ENCODE measurements at regions not wholly inside any gene's neighbourhood (a gene's known extent, or its start where the extent isn't known, plus 50 kb on each side); places are given as distances from the start of the nearest gene placed in this dataset.

GRCh38 chr2:105652014-105652796 is 92.5 kb upstream of the NCK2 start:
- TF ChIP-seq, protein P1, sequence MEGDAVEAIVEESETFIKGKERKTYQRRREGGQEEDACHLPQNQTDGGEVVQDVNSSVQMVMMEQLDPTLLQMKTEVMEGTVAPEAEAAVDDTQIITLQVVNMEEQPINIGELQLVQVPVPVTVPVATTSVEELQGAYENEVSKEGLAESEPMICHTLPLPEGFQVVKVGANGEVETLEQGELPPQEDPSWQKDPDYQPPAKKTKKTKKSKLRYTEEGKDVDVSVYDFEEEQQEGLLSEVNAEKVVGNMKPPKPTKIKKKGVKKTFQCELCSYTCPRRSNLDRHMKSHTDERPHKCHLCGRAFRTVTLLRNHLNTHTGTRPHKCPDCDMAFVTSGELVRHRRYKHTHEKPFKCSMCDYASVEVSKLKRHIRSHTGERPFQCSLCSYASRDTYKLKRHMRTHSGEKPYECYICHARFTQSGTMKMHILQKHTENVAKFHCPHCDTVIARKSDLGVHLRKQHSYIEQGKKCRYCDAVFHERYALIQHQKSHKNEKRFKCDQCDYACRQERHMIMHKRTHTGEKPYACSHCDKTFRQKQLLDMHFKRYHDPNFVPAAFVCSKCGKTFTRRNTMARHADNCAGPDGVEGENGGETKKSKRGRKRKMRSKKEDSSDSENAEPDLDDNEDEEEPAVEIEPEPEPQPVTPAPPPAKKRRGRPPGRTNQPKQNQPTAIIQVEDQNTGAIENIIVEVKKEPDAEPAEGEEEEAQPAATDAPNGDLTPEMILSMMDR (IDR thresholded peaks at IDR 0.05; ENCODE audit: low read depth, low read length, poor library complexity, severe bottlenecking) = no peak
- TF ChIP-seq EZH2phosphoT487 (IDR thresholded peaks at IDR 0.05; ENCODE audit: borderline replicate concordance, low read length) = no peak
- Histone ChIP-seq H3K4me3 (ENCODE audit: low read length) (no peak overlapping the region), H3K27me3 (ENCODE audit: control insufficient read depth, low read length) (0 out of 2 replicates have a peak, but pooled peaks cover 2% of the 10 kb centered on the region), H4K20me1 (ENCODE audit: control insufficient read depth, insufficient read depth, low read depth, low read length) (no peaks in the 10 kb centered on the region), H3K4me1 (ENCODE audit: control insufficient read depth, low read length) (no peaks in the 10 kb centered on the region), H3K4me2 (ENCODE audit: low read length) (no peak overlapping the region), H3K9me3 (ENCODE audit: control insufficient read depth, insufficient read depth, low read length) (peaks cover 3% of the 10 kb centered on the region; the same call in 1 of the 2 replicates), H3K36me3 (ENCODE audit: control insufficient read depth, low read length) (no peaks in the 10 kb centered on the region), H3K9me2 (replicated peaks; ENCODE audit: control insufficient read depth, low read length) (no peaks in the 10 kb centered on the region), H3K27ac (ENCODE audit: low read depth, low read length) (no peak overlapping the region), H3F3A (ENCODE audit: control insufficient read depth, insufficient read depth) (no peaks in the 10 kb centered on the region), H3K79me2 (ENCODE audit: control insufficient read depth, low read length) (no peaks in the 10 kb centered on the region)

- no peak overlapping the region for H3K4me2 ChIP-seq (ENCODE audit: low read length)
- no peaks in the 10 kb centered on the region for H4K20me1 ChIP-seq (ENCODE audit: control insufficient read depth, insufficient read depth, low read depth, low read length)
- no peaks in the 10 kb centered on the region for H3K9me2 ChIP-seq (replicated peaks; ENCODE audit: control insufficient read depth, low read length)
- 0 out of 2 replicates have a peak, but pooled peaks cover 2% of the 10 kb centered on the region for H3K27me3 ChIP-seq (ENCODE audit: control insufficient read depth, low read length)
- no peak for TF ChIP-seq EZH2phosphoT487 (IDR thresholded peaks at IDR 0.05; ENCODE audit: borderline replicate concordance, low read length)
- TF ChIP-seq, protein P1 (IDR thresholded peaks at IDR 0.05; ENCODE audit: low read depth, low read length, poor library complexity, severe bottlenecking) = no peak
- no peaks in the 10 kb centered on the region for H3K4me1 ChIP-seq (ENCODE audit: control insufficient read depth, low read length)
- H3K79me2 ChIP-seq (ENCODE audit: control insufficient read depth, low read length) = no peaks in the 10 kb centered on the region
- no peak overlapping the region for H3K4me3 ChIP-seq (ENCODE audit: low read length)
- H3K36me3 ChIP-seq (ENCODE audit: control insufficient read depth, low read length) = no peaks in the 10 kb centered on the region
- no peaks in the 10 kb centered on the region for H3F3A ChIP-seq (ENCODE audit: control insufficient read depth, insufficient read depth)
- no peaks in the 10 kb centered on the region for H3K9me3 ChIP-seq (ENCODE audit: control insufficient read depth, insufficient read depth, low read length)
- no peak overlapping the region for H3K27ac ChIP-seq (ENCODE audit: low read depth, low read length)
Measured at GRCh38 chr2:105649534-105649933, 95.2 kb upstream of the NCK2 start.

DNA sequence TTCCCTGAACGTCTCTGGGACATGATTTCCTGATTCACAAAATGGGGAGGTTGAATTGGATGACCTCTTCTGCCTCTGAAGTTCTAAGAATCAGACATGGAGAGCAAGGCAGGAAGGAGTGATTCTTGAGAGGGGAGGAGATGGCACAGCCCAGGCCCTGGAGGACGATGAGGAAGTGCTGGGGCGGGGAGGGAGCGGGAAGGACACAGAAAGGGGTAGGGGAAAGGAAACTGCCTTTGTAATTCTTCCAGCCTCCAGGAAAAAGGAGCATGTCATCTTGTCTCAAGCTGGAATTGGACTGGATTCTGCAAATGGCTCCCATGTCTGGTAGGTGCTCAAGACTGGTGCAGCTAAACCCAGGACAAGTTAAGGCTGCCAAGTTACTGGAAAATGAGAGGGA is 97.0 kb upstream of the NCK2 start:
- Histone ChIP-seq H3K4me2 (ENCODE audit: low read length) (no peak overlapping the region), H3K9me2 (replicated peaks; ENCODE audit: control insufficient read depth, low read length) (no peaks in the 10 kb centered on the region), H3K27me3 (ENCODE audit: control insufficient read depth, low read length) (0 out of 2 replicates have a peak, but pooled peaks cover 3% of the 10 kb centered on the region), H3K36me3 (ENCODE audit: control insufficient read depth, low read length) (no peaks in the 10 kb centered on the region), H4K20me1 (ENCODE audit: control insufficient read depth, insufficient read depth, low read depth, low read length) (no peaks in the 10 kb centered on the region), H3K4me3 (ENCODE audit: low read length) (no peak overlapping the region), H3K79me2 (ENCODE audit: control insufficient read depth, low read length) (no peaks in the 10 kb centered on the region), H3K9me3 (ENCODE audit: control insufficient read depth, insufficient read depth, low read length) (no peaks in the 10 kb centered on the region), H3K27ac (ENCODE audit: low read depth, low read length) (no peak overlapping the region), H3F3A (ENCODE audit: control insufficient read depth, insufficient read depth) (no peaks in the 10 kb centered on the region), H3K4me1 (ENCODE audit: control insufficient read depth, low read length) (no peaks in the 10 kb centered on the region)
- TF ChIP-seq EZH2phosphoT487 (IDR thresholded peaks at IDR 0.05; ENCODE audit: borderline replicate concordance, low read length) = no peak
- TF ChIP-seq, protein P1 (IDR thresholded peaks at IDR 0.05; ENCODE audit: low read depth, low read length, poor library complexity, severe bottlenecking) = no peak

All from DOHH2 (cell line).